HG02798 (cell line): ENCODE measurements at regions not wholly inside any gene's neighbourhood (a gene's known extent, or its start where the extent isn't known, plus 50 kb on each side); places are given as distances from the start of the nearest gene placed in this dataset.

Experiments used
- ATAC-seq: cut with Tn5 transposase; IDR thresholded peaks from one replicate; pipeline ENCODE4 v1.9.1; 2021; ENCODE audit warnings: mild to moderate bottlenecking; ENCODE audit not compliant: unreplicated experiment, poor library complexity

GRCh38 chr1:84759756-84760155 is 69.5 kb upstream of the SSX2IP start:
- no peak for ATAC-seq

GRCh38 chr1:84758968-84759491 is 68.8 kb upstream of the SSX2IP start:
- no peak for ATAC-seq

DNA sequence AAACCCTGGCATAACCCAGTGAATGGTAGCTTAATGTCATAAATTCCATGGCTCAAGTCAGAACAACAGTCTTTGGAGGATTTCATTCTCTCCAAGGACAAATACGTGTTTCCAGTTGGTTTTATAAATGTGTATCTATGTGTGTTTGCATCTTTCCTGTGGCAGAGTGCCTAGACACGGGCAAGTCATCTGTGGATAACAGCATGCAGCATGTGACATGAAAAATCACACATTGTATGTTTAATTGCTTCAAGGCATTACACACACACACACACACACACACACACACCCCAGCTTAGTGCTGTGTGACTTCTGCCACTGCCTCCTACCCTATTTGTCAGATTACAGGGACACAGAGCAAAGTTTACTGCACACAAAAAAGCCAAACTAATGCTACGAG is 68.2 kb upstream of the SSX2IP start:
- ATAC-seq: no peak

DNA sequence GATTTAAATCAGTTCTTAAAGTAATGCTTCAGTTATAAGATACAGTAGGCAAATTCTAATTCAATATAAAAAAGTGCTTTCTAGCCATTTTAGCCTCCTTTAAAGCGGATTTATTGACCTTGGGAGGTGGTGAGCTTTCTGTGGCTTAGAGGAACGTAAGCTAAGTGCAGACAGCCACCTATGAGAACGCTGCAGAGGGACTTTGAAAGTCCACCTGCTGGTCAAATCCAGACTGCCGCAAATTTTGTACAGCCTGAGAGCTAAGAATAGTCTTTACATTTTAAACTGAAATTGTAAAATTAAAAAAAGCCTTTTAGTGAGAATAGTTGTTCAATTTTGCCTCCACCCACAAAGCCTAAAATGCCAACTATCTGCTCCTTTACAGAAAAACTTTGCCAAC is 67.0 kb upstream of the SSX2IP start:
- ATAC-seq: no peak

- ATAC-seq: no peak
Observed at GRCh38 chr1:84756455-84757082, 66.3 kb upstream of the SSX2IP start.

- no peak for ATAC-seq
Observed at GRCh38 chr1:84756001-84756400, 65.7 kb upstream of the SSX2IP start.

- ATAC-seq: no peak
Observed at GRCh38 chr1:84755216-84755615, 65.0 kb upstream of the SSX2IP start.

- no peak for ATAC-seq
Observed at GRCh38 chr1:84754386-84754703, 64.1 kb upstream of the SSX2IP start.

DNA sequence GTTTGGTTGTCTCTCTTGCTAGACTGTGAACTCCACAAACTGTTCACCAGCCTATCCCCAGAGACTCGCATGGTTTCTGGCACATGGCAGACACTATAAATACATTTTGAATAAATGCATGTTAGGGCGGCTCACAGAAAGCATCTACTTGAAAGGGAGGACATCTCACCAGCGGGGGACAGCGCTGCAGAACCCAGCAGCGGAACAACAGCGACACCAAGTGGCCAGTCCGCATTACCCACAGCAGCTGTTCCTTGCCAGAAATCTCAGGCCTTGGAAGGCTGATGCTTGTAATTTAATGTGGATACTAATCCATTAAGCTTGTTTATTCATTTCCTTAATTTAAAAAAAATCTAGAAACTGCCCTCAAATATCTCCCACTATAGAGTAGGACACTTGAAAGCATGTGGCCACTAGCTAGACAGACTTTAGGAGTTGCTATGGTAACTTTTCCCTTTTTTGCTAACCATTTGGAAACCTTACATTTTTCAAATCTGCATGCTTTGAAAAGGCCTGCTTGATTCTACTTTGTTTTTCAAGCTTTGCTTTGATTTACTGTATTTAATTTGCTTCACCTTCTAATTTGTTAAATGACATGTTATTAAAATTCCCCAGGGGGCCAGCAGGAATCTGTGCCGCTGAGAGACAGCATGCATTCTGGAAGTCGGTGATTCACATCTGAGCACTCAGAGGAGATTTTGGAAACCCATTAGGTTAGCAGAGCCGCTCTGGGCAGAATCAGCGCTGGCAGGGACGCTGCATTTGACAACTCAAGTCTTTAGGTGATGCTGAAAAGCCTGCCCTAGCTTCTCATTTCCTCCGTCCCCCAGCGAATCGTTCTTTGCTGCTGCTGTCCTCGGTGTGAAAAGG is 63.5 kb upstream of the SSX2IP start:
- ATAC-seq: peak; percentile 84

- ATAC-seq: no peak
Observed at GRCh38 chr1:84750110-84750730, 60.0 kb upstream of the SSX2IP start.

DNA sequence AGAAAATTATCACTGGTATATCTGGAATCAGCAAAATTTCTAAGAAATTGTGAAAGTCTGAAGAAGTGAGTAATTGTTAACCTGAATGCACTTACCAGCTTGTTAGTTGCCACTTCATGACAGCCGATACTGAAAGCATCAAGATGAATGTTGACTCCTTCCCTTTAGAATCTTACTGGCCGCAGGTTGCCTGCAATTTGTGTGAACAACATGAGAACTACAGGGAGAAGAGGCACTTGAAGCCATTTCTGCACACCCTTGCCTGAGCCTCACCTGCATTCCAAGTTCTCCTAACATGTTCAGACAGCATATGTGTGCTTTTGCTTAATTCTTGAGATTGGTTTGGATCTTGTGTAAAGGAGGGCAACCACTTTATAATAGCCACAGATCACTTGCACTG is 59.2 kb upstream of the SSX2IP start:
- ATAC-seq: no peak

DNA sequence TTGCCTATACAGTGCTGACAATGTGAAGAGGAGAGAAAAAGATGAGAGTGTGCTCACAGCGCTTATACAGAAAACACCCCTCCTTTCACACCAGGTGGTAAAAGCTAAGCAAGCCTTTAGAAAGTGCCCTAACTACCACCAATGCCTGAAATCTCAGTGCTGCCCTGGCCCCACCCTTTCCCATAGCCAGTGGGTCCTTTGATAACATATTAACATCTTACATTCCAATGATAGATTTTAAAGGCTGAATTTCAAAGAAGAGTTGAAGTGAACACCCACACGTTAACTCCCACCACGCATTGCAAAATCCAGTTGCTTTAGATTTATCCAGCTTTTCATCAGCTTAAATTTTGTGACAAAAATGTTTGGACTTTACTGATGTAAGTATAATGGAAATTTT is 58.1 kb upstream of the SSX2IP start:
- ATAC-seq: no peak

GRCh38 chr1:84745857-84746256 is 55.6 kb upstream of the SSX2IP start:
- ATAC-seq: no peak

- no peak for ATAC-seq
Observed at GRCh38 chr1:84743896-84744295, 53.6 kb upstream of the SSX2IP start.

DNA sequence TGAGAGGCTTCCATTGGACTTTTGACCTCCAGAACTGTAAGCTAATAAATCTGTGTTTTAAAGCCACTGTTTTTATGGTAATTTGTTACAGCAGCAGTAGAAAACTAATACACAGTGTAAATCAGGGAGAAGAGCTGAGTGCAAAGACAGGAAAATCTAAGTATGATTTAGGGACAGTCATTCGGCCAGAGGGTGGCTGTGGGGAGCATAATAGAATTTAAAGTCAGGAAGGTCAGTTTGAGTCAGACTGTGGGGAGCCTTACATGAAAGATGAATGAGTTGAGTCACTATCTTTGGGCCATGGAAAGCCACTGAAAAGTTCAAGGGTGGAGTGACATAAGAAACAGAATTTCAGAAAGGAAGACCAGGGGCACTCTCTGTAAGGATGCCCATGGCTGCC is 52.4 kb upstream of the SSX2IP start:
- no peak for ATAC-seq

GRCh38 chr1:84740050-84740714 is 49.9 kb upstream of the SSX2IP start:
- no peak for ATAC-seq
